Activated naive CD8-positive, alpha-beta T cell (primary cell): ENCODE measurements at regions not wholly inside any gene's neighbourhood (a gene's known extent, or its start where the extent isn't known, plus 50 kb on each side); places are given as distances from the start of the nearest gene placed in this dataset.
"Not testable (repeated sequence)": the region's sequence is repeated elsewhere in the genome, so short reads cannot be mapped to it uniquely, and the experiment has no call there.

ENCODE experiments used
- H3K27ac Mint-ChIP-seq: one replicate; pipeline ENCODE4 v1.8.0; 2021; ENCODE audit warnings: mixed read lengths
- H3K27me3 Mint-ChIP-seq: one replicate; pipeline ENCODE4 v1.8.0; 2021; ENCODE audit warnings: mixed read lengths
- H3K36me3 Mint-ChIP-seq: one replicate; pipeline ENCODE4 v1.8.0; 2021; ENCODE audit warnings: mixed read lengths
- H3K4me1 Mint-ChIP-seq: one replicate; pipeline ENCODE4 v1.8.0; 2021; ENCODE audit warnings: low read depth, mixed read lengths
- H3K4me3 Mint-ChIP-seq: one replicate; pipeline ENCODE4 v1.8.0; 2021; ENCODE audit warnings: mild to moderate bottlenecking, mixed read lengths
- H3K9me3 Mint-ChIP-seq: one replicate; pipeline ENCODE4 v1.8.0; 2021; ENCODE audit warnings: low read depth, mixed read lengths

DNA sequence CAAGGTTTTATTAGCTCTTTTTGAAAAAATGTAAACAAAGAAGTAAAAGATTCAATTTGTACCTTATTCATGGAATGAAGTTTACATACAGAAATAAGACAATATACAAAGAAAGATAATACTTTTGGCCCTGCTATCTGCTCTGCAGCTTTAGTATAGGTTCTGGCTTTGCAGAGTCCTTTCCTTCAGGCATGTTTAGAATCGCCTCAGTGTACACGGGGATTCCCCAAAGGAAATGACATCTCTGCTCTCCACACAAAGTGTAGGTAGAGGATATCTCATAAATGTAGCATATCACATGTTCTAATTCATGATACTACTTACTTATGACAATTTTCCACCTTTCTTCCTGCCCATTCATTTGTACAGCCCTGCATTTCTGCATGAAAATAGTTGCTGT lies 222.6 kb upstream of the DPYD start:
- Mint-ChIP-seq H3K4me1 (no peaks in the 10 kb centered on the region), H3K4me3 (no peak overlapping the region), H3K27me3 (peaks cover 3% of the 10 kb centered on the region), H3K36me3 (no peaks in the 10 kb centered on the region), H3K9me3 (peaks cover 7% of the 10 kb centered on the region), H3K27ac (no peak overlapping the region)

DNA sequence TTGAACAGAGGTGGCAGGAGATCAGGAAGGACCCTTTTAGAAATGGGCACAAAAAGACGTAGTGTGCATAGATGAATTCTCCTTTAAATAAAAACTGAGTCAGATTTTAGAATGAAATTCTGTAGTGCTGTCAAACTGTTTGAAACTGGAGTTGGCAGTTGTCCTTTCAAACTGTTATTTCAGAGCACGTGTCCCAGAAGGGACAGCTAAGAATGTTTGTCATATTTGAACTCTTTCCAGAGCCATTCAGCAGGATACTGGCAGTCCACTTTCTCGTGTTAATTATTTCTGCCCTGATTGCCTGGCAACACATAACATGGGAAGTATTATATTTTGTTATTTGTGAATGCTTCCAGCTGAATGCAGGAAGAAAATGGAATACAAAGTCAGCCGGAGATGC lies 212.3 kb upstream of the DPYD start:
- H3K36me3 Mint-ChIP-seq, result no peaks in the 10 kb centered on the region
- no peaks in the 10 kb centered on the region for H3K4me1 Mint-ChIP-seq
- H3K4me3 Mint-ChIP-seq, result no peak overlapping the region
- H3K9me3 Mint-ChIP-seq, result no peaks in the 10 kb centered on the region
- no peak overlapping the region for H3K27ac Mint-ChIP-seq
- H3K27me3 Mint-ChIP-seq, result no peaks in the 10 kb centered on the region

- H3K4me3 Mint-ChIP-seq, result no peak overlapping the region
- no peaks in the 10 kb centered on the region for H3K36me3 Mint-ChIP-seq
- H3K27ac Mint-ChIP-seq, result no peak overlapping the region
- peaks cover 4% of the 10 kb centered on the region for H3K9me3 Mint-ChIP-seq
- H3K27me3 Mint-ChIP-seq, result no peaks in the 10 kb centered on the region
- H3K4me1 Mint-ChIP-seq, result no peaks in the 10 kb centered on the region
Observed at GRCh38 chr1:98130408-98130807, 209.6 kb upstream of the DPYD start.

GRCh38 chr1:98129491-98129890 lies 208.7 kb upstream of the DPYD start:
- no peak overlapping the region for H3K4me3 Mint-ChIP-seq
- H3K36me3 Mint-ChIP-seq, result no peaks in the 10 kb centered on the region
- H3K27me3 Mint-ChIP-seq, result no peaks in the 10 kb centered on the region

GRCh38 chr1:98126740-98127139 lies 205.9 kb upstream of the DPYD start:
- no peak overlapping the region for H3K27ac Mint-ChIP-seq
- H3K4me1 Mint-ChIP-seq, result no peaks in the 10 kb centered on the region
- H3K9me3 Mint-ChIP-seq, result peaks cover 11% of the 10 kb centered on the region

More at GRCh38 chr1:98129491-98129890, 208.7 kb upstream of the DPYD start:
- H3K27ac Mint-ChIP-seq, result no peak overlapping the region
- no peaks in the 10 kb centered on the region for H3K4me1 Mint-ChIP-seq
- peaks cover 4% of the 10 kb centered on the region for H3K9me3 Mint-ChIP-seq

GRCh38 chr1:98121646-98122045 lies 200.8 kb upstream of the DPYD start:
- H3K9me3 Mint-ChIP-seq, result peaks cover 11% of the 10 kb centered on the region
- H3K4me3 Mint-ChIP-seq, result no peak overlapping the region
- no peak overlapping the region for H3K27ac Mint-ChIP-seq
- no peaks in the 10 kb centered on the region for H3K4me1 Mint-ChIP-seq
- no peaks in the 10 kb centered on the region for H3K36me3 Mint-ChIP-seq
- no peaks in the 10 kb centered on the region for H3K27me3 Mint-ChIP-seq

More at GRCh38 chr1:98126740-98127139, 205.9 kb upstream of the DPYD start:
- no peaks in the 10 kb centered on the region for H3K36me3 Mint-ChIP-seq
- no peaks in the 10 kb centered on the region for H3K27me3 Mint-ChIP-seq
- H3K4me3 Mint-ChIP-seq, result no peak overlapping the region

- Mint-ChIP-seq H3K27me3 (no peaks in the 10 kb centered on the region), H3K4me3 (no peak overlapping the region), H3K9me3 (peaks cover 7% of the 10 kb centered on the region), H3K36me3 (no peaks in the 10 kb centered on the region), H3K4me1 (no peaks in the 10 kb centered on the region), H3K27ac (no peak overlapping the region)
Observed at GRCh38 chr1:98119796-98120195, 199.0 kb upstream of the DPYD start.

DNA sequence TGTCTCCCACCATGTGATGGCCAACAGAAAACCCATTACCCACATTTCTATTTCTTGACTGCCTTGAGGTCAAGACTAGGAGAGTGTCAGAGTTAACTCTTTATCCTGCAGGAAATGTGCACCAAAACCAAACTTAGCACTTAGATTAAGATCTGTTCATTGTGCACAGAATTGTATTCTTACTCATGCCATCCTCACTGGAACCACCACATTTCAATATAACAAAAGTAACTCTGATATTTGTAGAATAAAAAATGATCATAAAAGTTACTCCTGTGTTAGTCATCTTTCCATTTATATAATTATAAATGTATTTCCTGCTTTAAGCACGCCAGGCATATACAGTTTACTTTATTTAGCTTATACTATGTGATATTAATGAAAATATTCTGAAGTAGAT lies 193.0 kb upstream of the DPYD start:
- no peaks in the 10 kb centered on the region for H3K4me1 Mint-ChIP-seq
- H3K27ac Mint-ChIP-seq, result no peak overlapping the region
- H3K4me3 Mint-ChIP-seq, result no peak overlapping the region
- H3K9me3 Mint-ChIP-seq, result no peaks in the 10 kb centered on the region
- no peaks in the 10 kb centered on the region for H3K36me3 Mint-ChIP-seq
- peaks cover 3% of the 10 kb centered on the region for H3K27me3 Mint-ChIP-seq

DNA sequence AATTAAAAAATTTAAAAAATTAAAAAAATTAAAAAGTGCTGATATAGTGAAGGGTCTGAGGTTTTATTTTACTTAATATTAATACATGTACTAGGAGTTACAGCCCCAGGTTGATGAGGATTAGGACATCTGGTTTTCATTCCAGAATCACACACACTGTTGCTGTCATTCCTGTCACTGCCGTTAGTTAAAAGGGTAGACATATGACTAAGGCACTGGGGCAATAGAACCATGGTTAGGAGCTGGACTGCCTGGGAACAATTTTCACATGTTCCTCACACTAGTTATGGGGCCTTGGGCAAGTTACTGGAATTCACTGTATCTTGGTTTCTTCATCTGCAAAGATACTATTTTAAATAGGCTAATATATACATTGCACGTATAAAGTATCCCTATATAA lies 191.8 kb upstream of the DPYD start:
- Mint-ChIP-seq H3K27ac (no peak overlapping the region), H3K36me3 (no peaks in the 10 kb centered on the region), H3K4me3 (no peak overlapping the region), H3K27me3 (peaks cover 3% of the 10 kb centered on the region), H3K4me1 (no peaks in the 10 kb centered on the region), H3K9me3 (peaks cover 9% of the 10 kb centered on the region)

- Mint-ChIP-seq H3K4me3 (no peak overlapping the region), H3K27me3 (peaks cover 3% of the 10 kb centered on the region), H3K27ac (no peak overlapping the region), H3K4me1 (no peaks in the 10 kb centered on the region), H3K9me3 (peaks cover 21% of the 10 kb centered on the region), H3K36me3 (no peaks in the 10 kb centered on the region)
Observed at GRCh38 chr1:98110674-98111073, 189.8 kb upstream of the DPYD start.

DNA sequence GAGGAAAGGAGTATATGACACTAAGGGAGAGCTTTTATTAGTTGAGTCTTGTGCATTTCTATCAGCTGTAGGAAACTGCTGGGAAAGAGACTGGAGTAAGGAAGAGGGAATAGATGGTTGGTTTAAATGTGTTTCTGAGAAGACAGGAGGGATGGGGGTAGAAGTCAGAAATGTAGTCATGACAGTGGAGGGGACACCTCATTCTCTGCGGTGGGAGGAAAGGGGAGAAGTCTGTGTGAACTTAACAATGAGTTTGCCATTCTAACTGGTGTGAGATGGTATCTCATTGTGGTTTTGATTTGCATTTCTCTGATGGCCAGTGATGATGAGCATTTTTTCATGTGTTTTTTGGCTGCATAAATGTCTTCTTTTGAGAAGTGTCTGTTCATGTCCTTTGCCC lies 187.5 kb upstream of the DPYD start:
- not testable (repeated sequence) for H3K27ac Mint-ChIP-seq, H3K36me3 Mint-ChIP-seq
- H3K9me3 Mint-ChIP-seq, result peaks cover 21% of the 10 kb centered on the region

GRCh38 chr1:98107256-98107655 lies 186.4 kb upstream of the DPYD start:
- Mint-ChIP-seq H3K27ac (no peak overlapping the region), H3K4me3 (no peak overlapping the region), H3K9me3 (peaks cover 21% of the 10 kb centered on the region), H3K36me3 (no peaks in the 10 kb centered on the region), H3K4me1 (no peaks in the 10 kb centered on the region), H3K27me3 (peaks cover 3% of the 10 kb centered on the region)

More for the DNA sequence above, 187.5 kb upstream of the DPYD start:
- H3K4me3 Mint-ChIP-seq, H3K4me1 Mint-ChIP-seq, H3K27me3 Mint-ChIP-seq: not testable (repeated sequence)

DNA sequence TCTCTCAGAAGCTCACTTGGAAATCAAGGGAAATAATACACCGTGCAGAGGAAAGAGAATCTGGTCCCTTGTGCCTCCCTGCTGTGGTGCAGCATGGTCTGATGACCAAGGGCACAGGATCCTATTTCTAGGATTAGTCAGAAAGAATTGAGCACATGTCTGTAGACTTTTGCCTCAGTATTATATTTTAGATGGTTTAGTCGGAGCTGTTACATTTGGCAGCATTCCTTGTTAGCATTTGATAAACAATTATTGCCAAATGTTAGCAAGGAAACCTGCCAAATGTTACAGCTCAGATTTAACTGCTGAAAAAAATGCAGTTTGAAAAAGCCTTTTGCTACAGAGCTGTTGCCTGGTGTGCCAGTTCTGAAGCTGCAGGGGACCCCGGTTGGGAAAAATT lies 183.5 kb upstream of the DPYD start:
- peaks cover 21% of the 10 kb centered on the region for H3K9me3 Mint-ChIP-seq
- H3K27ac Mint-ChIP-seq, result no peak overlapping the region
- H3K36me3 Mint-ChIP-seq, result no peaks in the 10 kb centered on the region
- H3K4me3 Mint-ChIP-seq, result no peak overlapping the region
- no peaks in the 10 kb centered on the region for H3K4me1 Mint-ChIP-seq
- H3K27me3 Mint-ChIP-seq, result no peaks in the 10 kb centered on the region

GRCh38 chr1:98103617-98104285 lies 182.9 kb upstream of the DPYD start:
- no peaks in the 10 kb centered on the region for H3K36me3 Mint-ChIP-seq
- H3K4me3 Mint-ChIP-seq, result no peak overlapping the region
- H3K9me3 Mint-ChIP-seq, result peaks cover 21% of the 10 kb centered on the region
- H3K27me3 Mint-ChIP-seq, result no peaks in the 10 kb centered on the region
- no peaks in the 10 kb centered on the region for H3K4me1 Mint-ChIP-seq
- H3K27ac Mint-ChIP-seq, result no peak overlapping the region

- no peak overlapping the region for H3K27ac Mint-ChIP-seq
- no peaks in the 10 kb centered on the region for H3K36me3 Mint-ChIP-seq
- H3K27me3 Mint-ChIP-seq, result no peaks in the 10 kb centered on the region
- no peak overlapping the region for H3K4me3 Mint-ChIP-seq
- H3K9me3 Mint-ChIP-seq, result peaks cover 11% of the 10 kb centered on the region
- H3K4me1 Mint-ChIP-seq, result no peaks in the 10 kb centered on the region
Observed at GRCh38 chr1:98102345-98103030, 181.7 kb upstream of the DPYD start.

DNA sequence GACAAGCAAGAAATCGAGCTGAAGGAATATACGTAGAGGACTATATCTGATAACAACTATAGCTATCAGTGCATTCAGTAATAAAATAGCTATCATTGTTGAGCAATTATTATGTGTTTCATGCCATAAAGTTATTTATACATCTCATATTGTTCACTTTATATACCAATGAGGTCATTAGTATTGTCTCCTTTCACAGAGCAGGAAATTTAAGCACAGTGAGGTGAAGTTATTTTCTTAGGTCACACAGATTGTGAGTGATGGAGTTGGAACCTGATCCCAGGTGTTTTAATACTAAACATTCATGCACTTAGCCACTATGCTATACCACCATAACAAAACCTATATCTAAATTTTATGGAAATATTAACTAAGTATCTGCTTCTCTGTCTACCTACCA lies 180.5 kb upstream of the DPYD start:
- Mint-ChIP-seq H3K4me1 (no peaks in the 10 kb centered on the region), H3K9me3 (peaks cover 3% of the 10 kb centered on the region), H3K27ac (no peak overlapping the region), H3K27me3 (no peaks in the 10 kb centered on the region), H3K36me3 (no peaks in the 10 kb centered on the region), H3K4me3 (no peak overlapping the region)
